ENCODE measurements at regions not wholly inside any gene's neighbourhood (a gene's known extent, or its start where the extent isn't known, plus 50 kb on each side); places are given as distances from the start of the nearest gene placed in this dataset.

- TF ChIP-seq RBFOX2 (IDR thresholded peaks at IDR 0.05; ENCODE audit: low read depth, low read length): no peak
- no peak for TF ChIP-seq HMGN3 (IDR thresholded peaks at IDR 0.05; ENCODE audit: borderline replicate concordance, extremely low read depth, insufficient read length, low read depth, low read length)
- no peak for TF ChIP-seq POLR2H (tag; IDR thresholded peaks at IDR 0.05; ENCODE audit: low read depth)
- no peak for TF ChIP-seq NR4A1 (CRISPR knock-in tag; IDR thresholded peaks at IDR 0.05)
- no peak for TF ChIP-seq NR4A1 (tag; IDR thresholded peaks at IDR 0.05)
- no peak for TF ChIP-seq ARID3B (CRISPR knock-in tag; IDR thresholded peaks at IDR 0.05; ENCODE audit: borderline replicate concordance)
- TF ChIP-seq POLR2B (IDR thresholded peaks at IDR 0.05; ENCODE audit: low read depth, partially characterized antibody): no peak
- TF ChIP-seq MGA (IDR thresholded peaks at IDR 0.05): no peak
- no peak for TF ChIP-seq RAD51 (IDR thresholded peaks at IDR 0.05; ENCODE audit: borderline replicate concordance, low read depth)
- TF ChIP-seq TEAD4 (IDR thresholded peaks at IDR 0.05; ENCODE audit: low read length): peak; percentile 83
- no peak for TF ChIP-seq TEAD4 (CRISPR knock-in tag; IDR thresholded peaks at IDR 0.05; ENCODE audit: borderline replicate concordance)
- no peak for TF ChIP-seq TOE1 (IDR thresholded peaks at IDR 0.05; ENCODE audit: borderline replicate concordance)
- no peak for TF ChIP-seq TOE1 (CRISPR knock-in tag; IDR thresholded peaks at IDR 0.05; ENCODE audit: borderline replicate concordance, low read depth)
- 0 out of 2 replicates have a peak, but pooled peaks have one; percentile 29 for TF ChIP-seq NFIC (IDR thresholded peaks at IDR 0.05)
These were observed 657.2 kb downstream of the RNF144A start (continued) for GRCh38 chr2:7574385-7574784.

Measured in K562 (cell line).